Ascending aorta (tissue), 2 donors: ENCODE measurements at regions not wholly inside any gene's neighbourhood (a gene's known extent, or its start where the extent isn't known, plus 50 kb on each side); places are given as distances from the start of the nearest gene placed in this dataset.

Experiments
- DNase-seq, 2 donors: peaks; one replicate each; pipeline ENCODE4 v3.0.0-alpha.2; 2019; ENCODE audit warnings: low spot score in 2 of 2
- H3K27ac ChIP-seq, 2 donors: fragments of 200-600 bp; sonication (generic); one replicate each; pipeline ENCODE4 v1.5.1; 2016 to 2017; ENCODE audit warnings: mild to moderate bottlenecking in 1 of 2
- H3K27me3 ChIP-seq: fragments of 200-600 bp; sonication (generic); one replicate; pipeline ENCODE4 v1.5.1; 2017
- H3K36me3 ChIP-seq, 2 donors: fragments of 200-600 bp; sonication (generic); one replicate each; pipeline ENCODE4 v1.5.1; 2016
- H3K4me1 ChIP-seq, 2 donors: fragments of 200-600 bp; sonication (generic); one replicate each; pipeline ENCODE4 v1.5.1; 2016 to 2017; ENCODE audit warnings: mild to moderate bottlenecking in 1 of 2
- H3K4me3 ChIP-seq, 2 donors: fragments of 200-600 bp; sonication (generic); one replicate each; pipeline ENCODE4 v1.5.1; 2016 to 2017; ENCODE audit warnings: mild to moderate bottlenecking in 1 of 2
- H3K9me3 ChIP-seq, 2 donors: fragments of 200-600 bp; sonication (generic); one replicate each; pipeline ENCODE4 v1.5.1; 2016
- intact Hi-C: fragments of 100-400 bp; cut with DNase I; formaldehyde crosslinking; loops from one replicate; pipeline ENCODE4 v1.15.1; 2023
- TF ChIP-seq, protein P1 (sequence below), 3 experiments: fragments of 200-600 bp in 2 of 3; fragments of 450-650 bp in 1 of 3; sonication (generic) in 2 of 3; IDR thresholded peaks; one replicate each; pipeline ENCODE4 v1.5.1; 2016 to 2019; ENCODE audit warnings: antibody characterized with exemption in 3 of 3, mild to moderate bottlenecking in 1 of 3, moderate library complexity in 1 of 3

DNA sequence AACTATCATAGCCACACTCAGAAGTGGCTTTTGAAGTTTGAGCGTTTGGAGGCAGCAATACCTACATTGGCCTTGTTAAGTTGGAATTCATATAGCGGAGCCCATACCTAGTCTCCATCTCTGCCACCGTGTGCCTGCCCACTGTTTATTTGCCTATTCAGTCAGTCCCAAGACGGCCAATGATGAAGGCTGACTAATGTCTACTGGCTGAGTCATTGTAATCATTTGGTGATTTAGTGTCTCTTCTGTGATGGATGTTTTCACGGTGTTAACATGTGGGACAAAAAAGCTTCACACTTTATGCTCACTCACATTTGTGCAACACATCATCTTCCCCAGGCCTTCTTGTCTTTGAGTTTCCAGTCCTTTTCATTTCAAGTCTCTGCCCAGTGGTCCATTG, 92.6 kb upstream of the PBX1 start:
- Histone ChIP-seq H3K4me1 (no peaks in the 10 kb centered on the region), H3K9me3 (no peaks in the 10 kb centered on the region), H3K36me3 (no peaks in the 10 kb centered on the region), H3K27me3 (no peaks in the 10 kb centered on the region), H3K4me3 (no peak overlapping the region), H3K27ac (no peak overlapping the region)
- no peak for DNase-seq
- TF ChIP-seq, protein P1, sequence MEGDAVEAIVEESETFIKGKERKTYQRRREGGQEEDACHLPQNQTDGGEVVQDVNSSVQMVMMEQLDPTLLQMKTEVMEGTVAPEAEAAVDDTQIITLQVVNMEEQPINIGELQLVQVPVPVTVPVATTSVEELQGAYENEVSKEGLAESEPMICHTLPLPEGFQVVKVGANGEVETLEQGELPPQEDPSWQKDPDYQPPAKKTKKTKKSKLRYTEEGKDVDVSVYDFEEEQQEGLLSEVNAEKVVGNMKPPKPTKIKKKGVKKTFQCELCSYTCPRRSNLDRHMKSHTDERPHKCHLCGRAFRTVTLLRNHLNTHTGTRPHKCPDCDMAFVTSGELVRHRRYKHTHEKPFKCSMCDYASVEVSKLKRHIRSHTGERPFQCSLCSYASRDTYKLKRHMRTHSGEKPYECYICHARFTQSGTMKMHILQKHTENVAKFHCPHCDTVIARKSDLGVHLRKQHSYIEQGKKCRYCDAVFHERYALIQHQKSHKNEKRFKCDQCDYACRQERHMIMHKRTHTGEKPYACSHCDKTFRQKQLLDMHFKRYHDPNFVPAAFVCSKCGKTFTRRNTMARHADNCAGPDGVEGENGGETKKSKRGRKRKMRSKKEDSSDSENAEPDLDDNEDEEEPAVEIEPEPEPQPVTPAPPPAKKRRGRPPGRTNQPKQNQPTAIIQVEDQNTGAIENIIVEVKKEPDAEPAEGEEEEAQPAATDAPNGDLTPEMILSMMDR (IDR thresholded peaks at IDR 0.05), result no peak
- intact Hi-C loops, result no loop called here

DNA sequence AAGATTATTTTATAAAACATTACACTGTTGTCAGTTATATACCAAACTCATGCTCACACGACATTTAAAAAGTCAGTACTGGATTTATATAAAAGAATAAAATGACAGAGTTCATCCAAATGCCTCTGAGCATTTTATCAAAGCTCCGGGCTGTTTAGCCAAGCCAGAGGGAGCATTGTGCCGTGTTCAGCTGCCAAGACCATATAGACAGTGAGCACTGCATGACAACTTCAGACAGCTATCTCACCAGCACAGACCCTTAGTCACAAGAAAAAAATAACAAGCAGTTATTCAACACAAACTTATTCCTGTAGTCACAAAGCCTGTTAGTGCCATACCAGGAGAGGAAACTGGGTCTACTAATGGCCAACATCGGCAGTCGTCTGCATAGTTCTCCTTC, 88.0 kb upstream of the PBX1 start:
- no peak for DNase-seq
- intact Hi-C loops, result no loop called here
- H3K27me3 ChIP-seq, result no peaks in the 10 kb centered on the region

DNA sequence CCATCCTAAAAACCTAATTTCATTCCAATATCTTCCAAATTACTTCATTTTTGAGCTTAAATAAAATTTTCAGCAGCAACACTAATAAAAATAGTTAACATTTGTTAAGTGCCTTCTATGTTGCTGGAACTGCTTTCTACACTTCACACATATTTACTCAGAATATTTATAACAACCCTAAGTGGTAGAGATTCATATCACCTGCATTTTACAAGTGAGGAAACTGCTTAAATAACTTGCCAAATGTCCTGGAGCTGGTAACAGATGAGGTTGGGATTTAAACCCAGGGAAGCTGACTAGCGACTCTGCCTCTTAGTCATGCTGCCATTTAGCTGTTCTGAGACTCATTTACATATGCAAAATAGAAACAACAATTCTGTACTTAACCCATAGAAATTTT, 86.1 kb upstream of the PBX1 start:
- intact Hi-C loops, result no loop called here
- Histone ChIP-seq H3K4me1 (no peaks in the 10 kb centered on the region), H3K4me3 (no peak overlapping the region), H3K36me3 (no peaks in the 10 kb centered on the region), H3K27ac (no peak overlapping the region), H3K27me3 (no peaks in the 10 kb centered on the region), H3K9me3 (no peaks in the 10 kb centered on the region)
- no peak for DNase-seq
- TF ChIP-seq, protein P1 (IDR thresholded peaks at IDR 0.05), result no peak

More for the DNA sequence above, 88.0 kb upstream of the PBX1 start:
- Histone ChIP-seq H3K4me3 (no peak overlapping the region), H3K36me3 (no peaks in the 10 kb centered on the region), H3K4me1 (no peaks in the 10 kb centered on the region), H3K27ac (no peak overlapping the region), H3K9me3 (no peaks in the 10 kb centered on the region)
- TF ChIP-seq, protein P1 (IDR thresholded peaks at IDR 0.05), result no peak

DNA sequence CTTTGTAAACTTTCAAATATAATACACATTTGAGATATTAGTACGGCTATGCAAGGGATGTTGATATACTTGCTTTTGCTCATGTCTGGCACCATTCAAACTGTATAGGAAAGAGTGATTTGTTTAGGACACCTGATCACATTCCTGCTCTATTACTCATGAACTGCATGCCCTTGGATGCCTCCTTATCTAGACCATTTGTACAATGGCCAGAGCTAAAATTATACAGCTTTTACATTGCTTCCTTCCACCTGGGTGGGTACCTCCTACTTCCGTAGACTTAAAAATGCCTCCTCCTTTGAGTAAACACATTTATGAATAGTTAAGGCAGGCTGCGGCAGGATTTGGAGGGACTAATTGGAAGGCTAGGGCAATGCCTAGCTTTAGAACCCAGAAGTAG, 85.4 kb upstream of the PBX1 start:
- DNase-seq, result no peak
- Histone ChIP-seq H3K9me3 (no peaks in the 10 kb centered on the region), H3K27me3 (no peaks in the 10 kb centered on the region), H3K4me1 (no peaks in the 10 kb centered on the region), H3K27ac (no peak overlapping the region), H3K36me3 (no peaks in the 10 kb centered on the region), H3K4me3 (no peak overlapping the region)
- intact Hi-C loops, result no loop called here
- TF ChIP-seq, protein P1 (IDR thresholded peaks at IDR 0.05), result no peak

DNA sequence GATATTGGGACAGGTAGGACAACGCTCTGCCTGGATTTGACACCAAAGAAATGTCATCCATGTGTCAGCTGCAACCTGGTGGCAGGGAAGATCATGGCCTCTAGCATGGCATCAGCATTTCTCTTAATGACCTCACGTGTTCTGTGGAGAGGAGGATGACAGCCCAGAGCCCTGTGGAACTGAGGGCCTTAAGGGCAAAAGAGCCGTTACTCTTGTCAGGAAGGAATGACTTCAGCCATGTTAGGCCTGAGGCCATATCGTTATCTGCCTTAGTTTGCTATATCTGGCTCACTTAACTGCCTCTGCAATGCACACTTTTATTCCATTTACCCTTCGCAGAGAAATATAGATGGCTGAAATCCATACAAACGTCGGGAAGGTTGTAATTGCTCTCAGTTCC, 83.2 kb upstream of the PBX1 start:
- H3K4me3 ChIP-seq, result no peak overlapping the region
- no peaks in the 10 kb centered on the region for H3K9me3 ChIP-seq
- no peak for DNase-seq
- intact Hi-C loops, result no loop called here
- TF ChIP-seq, protein P1 (IDR thresholded peaks at IDR 0.05), result no peak
- H3K27ac ChIP-seq, result no peak overlapping the region
- no peaks in the 10 kb centered on the region for H3K36me3 ChIP-seq
- no peaks in the 10 kb centered on the region for H3K27me3 ChIP-seq
- no peaks in the 10 kb centered on the region for H3K4me1 ChIP-seq

DNA sequence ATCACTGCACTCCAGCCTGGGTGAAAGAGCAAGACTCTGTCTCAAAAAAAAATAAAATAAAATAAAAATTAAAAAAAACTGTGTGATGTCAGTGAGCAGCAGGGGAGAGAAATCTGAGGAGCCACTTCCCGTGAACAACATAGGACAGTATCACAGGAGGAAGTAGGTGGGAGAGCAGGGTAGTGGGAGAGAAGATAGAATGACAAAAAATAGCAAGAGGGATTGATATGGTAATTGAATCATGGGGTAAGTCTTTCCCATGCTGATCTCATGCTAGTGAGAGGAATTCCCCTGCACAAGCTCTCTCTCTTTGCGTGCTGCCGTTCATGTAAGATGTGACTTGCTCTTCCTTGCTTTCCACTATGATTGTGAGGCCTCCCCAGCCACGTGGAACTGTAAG, 81.6 kb upstream of the PBX1 start:
- Histone ChIP-seq H3K27ac (no peak overlapping the region), H3K4me1 (no peaks in the 10 kb centered on the region), H3K36me3 (no peaks in the 10 kb centered on the region), H3K27me3 (no peaks in the 10 kb centered on the region), H3K4me3 (no peak overlapping the region), H3K9me3 (no peaks in the 10 kb centered on the region)
- intact Hi-C loops, result no loop called here
- TF ChIP-seq, protein P1 (IDR thresholded peaks at IDR 0.05), result no peak
- DNase-seq, result no peak
